ENCODE measurements at regions not wholly inside any gene's neighbourhood (a gene's known extent, or its start where the extent isn't known, plus 50 kb on each side); places are given as distances from the start of the nearest gene placed in this dataset.

DNA sequence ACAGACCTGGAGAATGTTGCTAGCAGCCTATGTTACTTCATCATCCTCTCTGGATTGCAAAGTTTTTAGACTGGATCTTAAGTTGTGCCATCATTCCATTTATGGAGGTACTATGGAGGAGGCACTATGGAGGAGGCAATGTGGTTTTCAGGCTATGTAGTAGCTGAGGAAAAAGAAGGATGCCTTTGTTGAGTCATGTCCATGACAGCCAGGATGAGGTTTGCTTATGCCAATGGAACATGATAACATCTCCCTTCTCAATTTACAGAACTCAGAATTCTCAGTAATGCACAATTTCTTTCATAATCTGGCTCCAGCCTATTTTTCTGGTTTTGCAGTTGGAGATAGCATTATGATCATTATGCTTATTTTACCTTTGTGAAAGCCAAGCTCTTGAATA lies 65.9 kb upstream of the TMEM108 start:
- H3K9me3 ChIP-seq, result no peaks in the 10 kb centered on the region
- DNase-seq (no peak), ATAC-seq (no peak)
- no peaks in the 10 kb centered on the region for H3K36me3 ChIP-seq
- TF ChIP-seq POLR2A (IDR thresholded peaks at IDR 0.05), result no peak
- TF ChIP-seq, protein P1, sequence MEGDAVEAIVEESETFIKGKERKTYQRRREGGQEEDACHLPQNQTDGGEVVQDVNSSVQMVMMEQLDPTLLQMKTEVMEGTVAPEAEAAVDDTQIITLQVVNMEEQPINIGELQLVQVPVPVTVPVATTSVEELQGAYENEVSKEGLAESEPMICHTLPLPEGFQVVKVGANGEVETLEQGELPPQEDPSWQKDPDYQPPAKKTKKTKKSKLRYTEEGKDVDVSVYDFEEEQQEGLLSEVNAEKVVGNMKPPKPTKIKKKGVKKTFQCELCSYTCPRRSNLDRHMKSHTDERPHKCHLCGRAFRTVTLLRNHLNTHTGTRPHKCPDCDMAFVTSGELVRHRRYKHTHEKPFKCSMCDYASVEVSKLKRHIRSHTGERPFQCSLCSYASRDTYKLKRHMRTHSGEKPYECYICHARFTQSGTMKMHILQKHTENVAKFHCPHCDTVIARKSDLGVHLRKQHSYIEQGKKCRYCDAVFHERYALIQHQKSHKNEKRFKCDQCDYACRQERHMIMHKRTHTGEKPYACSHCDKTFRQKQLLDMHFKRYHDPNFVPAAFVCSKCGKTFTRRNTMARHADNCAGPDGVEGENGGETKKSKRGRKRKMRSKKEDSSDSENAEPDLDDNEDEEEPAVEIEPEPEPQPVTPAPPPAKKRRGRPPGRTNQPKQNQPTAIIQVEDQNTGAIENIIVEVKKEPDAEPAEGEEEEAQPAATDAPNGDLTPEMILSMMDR (IDR thresholded peaks at IDR 0.05), result no peak
- intact Hi-C loops (cut with DNase I), result no loop called here
- H3K27me3 ChIP-seq, result no peaks in the 10 kb centered on the region
- no peaks in the 10 kb centered on the region for H3K4me1 ChIP-seq
- no peak overlapping the region for H3K4me3 ChIP-seq
- H3K27ac ChIP-seq, result no peak overlapping the region

DNA sequence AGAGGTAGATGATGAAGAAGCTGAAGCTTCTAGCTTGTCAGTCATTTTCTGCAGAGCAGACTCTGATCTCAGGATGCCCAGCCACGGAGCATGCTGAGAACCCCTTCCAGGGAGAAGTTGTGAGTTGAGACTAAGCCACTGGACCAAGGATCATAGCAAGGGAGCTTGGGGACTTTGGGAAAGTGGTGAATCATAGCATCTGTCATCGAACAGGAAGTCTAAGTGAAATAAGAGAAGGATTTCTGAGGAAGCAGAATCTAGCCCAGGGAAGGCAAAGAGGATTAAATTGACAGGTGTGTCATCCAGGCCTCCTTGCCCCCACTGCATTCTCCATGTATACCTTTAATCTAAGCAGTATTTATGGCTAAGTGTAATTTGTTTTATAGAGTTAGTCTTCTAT lies 71.8 kb upstream of the TMEM108 start:
- Histone ChIP-seq H3K27ac (no peak overlapping the region), H3K27me3 (no peaks in the 10 kb centered on the region), H3K4me3 (no peak overlapping the region), H3K9me3 (no peaks in the 10 kb centered on the region), H3K4me1 (no peaks in the 10 kb centered on the region), H3K36me3 (no peaks in the 10 kb centered on the region)
- no peak for TF ChIP-seq POLR2A (IDR thresholded peaks at IDR 0.05)
- TF ChIP-seq, protein P1 (IDR thresholded peaks at IDR 0.05), result no peak
- 33% methylated on average over 2 of the region's 2 CpGs for WGBS (ENCODE audit: insufficient coverage, low coverage, low lambda C conversion rate, missing lambda C conversion rate)
- intact Hi-C loops (cut with DNase I), result no loop called here
- DNase-seq, result no peak
- no peak for ATAC-seq

DNA sequence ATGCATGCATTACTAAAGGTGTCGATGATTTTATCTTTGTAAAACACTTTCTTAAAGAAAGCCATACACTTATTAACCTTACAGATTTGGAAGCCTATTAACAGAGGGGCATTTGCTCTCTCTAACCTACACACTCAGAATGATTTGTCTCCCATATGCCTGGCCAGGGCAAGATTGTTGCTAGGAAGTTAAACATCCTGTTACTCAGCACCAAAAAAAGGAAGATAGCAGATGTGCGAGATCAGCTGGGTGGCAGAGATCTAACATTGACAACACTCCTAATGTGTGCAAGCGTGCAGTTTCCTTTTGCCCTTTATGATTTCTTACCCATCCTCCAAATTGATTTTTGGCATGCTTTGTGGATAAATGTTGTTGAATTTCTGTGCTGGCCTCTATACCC lies 73.9 kb upstream of the TMEM108 start:
- no peak overlapping the region for H3K4me3 ChIP-seq
- no peak overlapping the region for H3K27ac ChIP-seq
- H3K27me3 ChIP-seq, result no peaks in the 10 kb centered on the region
- H3K4me1 ChIP-seq, result no peaks in the 10 kb centered on the region
- TF ChIP-seq, protein P1 (IDR thresholded peaks at IDR 0.05), result no peak
- TF ChIP-seq POLR2A (IDR thresholded peaks at IDR 0.05), result no peak
- H3K9me3 ChIP-seq, result no peaks in the 10 kb centered on the region
- H3K36me3 ChIP-seq, result no peaks in the 10 kb centered on the region
- ATAC-seq (no peak), DNase-seq (no peak)
- intact Hi-C loops (cut with DNase I), result no loop called here
- WGBS (ENCODE audit: insufficient coverage, low coverage, low lambda C conversion rate, missing lambda C conversion rate), result 26% methylated on average over 3 of the region's 3 CpGs

DNA sequence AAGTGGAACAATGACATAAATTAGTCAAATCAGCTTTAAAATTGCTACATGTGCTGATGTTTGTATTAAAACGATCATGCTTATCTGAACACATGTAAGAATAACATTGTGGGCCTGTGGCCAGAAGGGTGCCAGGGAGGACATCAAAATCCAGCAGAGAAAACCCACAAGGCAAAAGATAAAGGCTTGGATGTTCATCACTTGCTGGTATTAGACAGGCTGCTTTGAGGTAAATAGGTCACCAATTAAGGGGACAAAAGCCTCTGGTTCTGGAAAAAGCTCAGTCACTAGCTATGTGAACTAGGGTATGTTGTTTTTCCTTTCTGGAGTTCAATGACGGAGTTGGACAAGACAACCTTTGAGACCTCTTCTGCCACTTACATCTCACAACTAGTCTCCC lies 74.4 kb upstream of the TMEM108 start:
- Histone ChIP-seq H3K4me3 (no peak overlapping the region), H3K9me3 (no peaks in the 10 kb centered on the region), H3K27me3 (no peaks in the 10 kb centered on the region), H3K27ac (no peak overlapping the region), H3K4me1 (no peaks in the 10 kb centered on the region), H3K36me3 (no peaks in the 10 kb centered on the region)
- intact Hi-C loops (cut with DNase I), result no loop called here
- ATAC-seq, result no peak
- TF ChIP-seq, protein P1 (IDR thresholded peaks at IDR 0.05), result no peak
- TF ChIP-seq POLR2A (IDR thresholded peaks at IDR 0.05), result no peak
- 25% methylated on average over 2 of the region's 2 CpGs for WGBS (ENCODE audit: insufficient coverage, low coverage, low lambda C conversion rate, missing lambda C conversion rate)
- DNase-seq, result no peak

DNA sequence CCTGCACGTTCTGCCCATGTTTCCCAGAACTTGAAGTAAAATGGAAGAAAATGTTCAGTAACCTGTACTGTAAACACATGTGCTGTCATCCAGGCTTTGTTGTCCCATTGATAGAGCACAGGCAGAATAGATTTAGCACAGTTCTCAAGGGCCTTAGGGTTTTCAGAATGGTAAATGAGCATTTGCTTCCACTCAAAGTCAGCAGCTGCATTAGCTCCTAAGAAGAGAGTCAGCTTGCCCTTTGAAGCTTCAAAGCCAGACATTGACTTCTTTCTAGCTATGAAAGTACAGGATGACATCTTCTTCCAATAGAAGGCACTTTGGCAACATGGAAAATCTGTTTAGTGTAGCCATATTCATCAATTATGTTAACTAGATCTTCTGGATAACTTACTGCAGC lies 76.2 kb upstream of the TMEM108 start:
- Histone ChIP-seq H3K27me3 (no peaks in the 10 kb centered on the region), H3K27ac (no peak overlapping the region), H3K9me3 (no peaks in the 10 kb centered on the region), H3K4me3 (no peak overlapping the region), H3K4me1 (no peaks in the 10 kb centered on the region), H3K36me3 (no peaks in the 10 kb centered on the region)
- ATAC-seq (no peak), DNase-seq (no peak)
- no peak for TF ChIP-seq POLR2A (IDR thresholded peaks at IDR 0.05)
- TF ChIP-seq, protein P1 (IDR thresholded peaks at IDR 0.05), result no peak
- no CpG with 5 or more reads among the region's 1 CpG for WGBS (ENCODE audit: insufficient coverage, low coverage, low lambda C conversion rate, missing lambda C conversion rate)
- intact Hi-C loops (cut with DNase I), result no loop called here

All from right lobe of liver (tissue), 6 donors.